AG09309 (cell line): ENCODE measurements at regions not wholly inside any gene's neighbourhood (a gene's known extent, or its start where the extent isn't known, plus 50 kb on each side); places are given as distances from the start of the nearest gene placed in this dataset.

Source experiments
- DNase-seq: peaks from one replicate; pipeline ENCODE4 v3.0.0-alpha.2; 2010; ENCODE audit warnings: low read depth
- H3K4me3 ChIP-seq: 2 replicates; pipeline ENCODE4 v1.5.1; 2011; ENCODE audit warnings: mild to moderate bottlenecking, low read depth, low read length, moderate library complexity; ENCODE audit not compliant: control insufficient read depth
- CTCF ChIP-seq: IDR thresholded peaks from 2 replicates; pipeline ENCODE4 v1.5.1; 2011; ENCODE audit warnings: mild to moderate bottlenecking, low read depth, low read length, inconsistent platforms; ENCODE audit not compliant: insufficient read depth, control insufficient read depth; ENCODE audit errors: missing control alignments

GRCh38 chr14:87783071-87783470 is 209.9 kb downstream of the GALC start:
- no peak for TF ChIP-seq CTCF
- DNase-seq = no peak
- H3K4me3 ChIP-seq = no peak overlapping the region

- no peak overlapping the region for H3K4me3 ChIP-seq
- TF ChIP-seq CTCF = no peak
- DNase-seq = no peak
Measured at GRCh38 chr14:87772854-87773253, 220.1 kb downstream of the GALC start.

DNA sequence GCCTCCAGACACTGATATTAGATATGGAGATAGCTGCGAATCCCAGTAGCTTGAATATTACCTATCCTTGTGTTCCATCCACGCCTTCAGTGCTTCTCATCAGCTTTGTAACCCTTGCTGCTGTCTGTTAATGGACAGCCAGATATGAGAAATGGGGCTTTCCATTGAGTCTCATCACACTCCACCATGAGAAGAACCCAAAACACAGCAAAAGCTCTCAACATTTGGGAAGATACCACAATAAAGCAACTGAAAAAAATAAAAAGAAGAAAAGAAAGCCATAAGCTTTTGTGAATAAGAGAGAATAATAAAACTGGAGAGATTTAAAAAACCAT is 225.4 kb downstream of the GALC start:
- no peak overlapping the region for H3K4me3 ChIP-seq
- no peak for TF ChIP-seq CTCF
- DNase-seq = no peak

GRCh38 chr14:87758876-87759275 is 234.1 kb downstream of the GALC start:
- DNase-seq = no peak
- TF ChIP-seq CTCF = no peak
- H3K4me3 ChIP-seq = no peak overlapping the region

GRCh38 chr14:87756661-87757060 is 236.3 kb downstream of the GALC start:
- no peak for DNase-seq
- no peak for TF ChIP-seq CTCF
- no peak overlapping the region for H3K4me3 ChIP-seq

DNA sequence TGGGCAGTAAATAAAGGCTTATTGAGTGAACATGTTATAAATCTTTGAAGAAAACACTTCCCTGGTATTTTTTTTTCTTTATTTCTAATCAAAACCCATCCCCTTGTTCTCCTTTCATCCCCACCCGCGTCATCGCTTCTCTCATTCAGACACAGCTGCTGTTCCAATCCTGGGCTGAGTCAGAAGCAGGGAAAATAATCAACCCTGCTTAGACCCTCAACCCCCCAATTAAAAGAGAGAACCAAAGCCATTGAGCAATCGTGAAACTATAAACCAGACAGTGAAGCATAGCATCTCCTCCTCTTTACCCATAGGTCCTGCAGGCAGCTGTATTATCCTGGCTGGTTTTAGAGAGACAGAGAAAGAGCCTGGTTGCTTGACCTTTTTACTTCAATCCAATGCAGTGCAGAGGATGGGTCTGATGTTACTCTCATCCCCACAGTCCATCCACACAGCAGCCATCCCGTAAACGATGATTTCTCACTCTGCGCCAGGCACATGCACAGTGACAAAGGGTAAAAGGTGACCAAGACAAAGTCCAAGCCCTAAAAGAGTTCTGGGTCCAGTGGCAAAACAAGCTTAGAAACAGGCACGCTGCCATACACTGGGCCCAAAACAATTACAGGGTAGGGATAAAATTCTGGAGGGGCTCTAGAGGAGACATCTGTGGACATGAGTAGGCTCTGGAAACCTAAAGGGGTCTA is 238.3 kb downstream of the GALC start:
- no peak for DNase-seq
- no peak for TF ChIP-seq CTCF
- no peak overlapping the region for H3K4me3 ChIP-seq

DNA sequence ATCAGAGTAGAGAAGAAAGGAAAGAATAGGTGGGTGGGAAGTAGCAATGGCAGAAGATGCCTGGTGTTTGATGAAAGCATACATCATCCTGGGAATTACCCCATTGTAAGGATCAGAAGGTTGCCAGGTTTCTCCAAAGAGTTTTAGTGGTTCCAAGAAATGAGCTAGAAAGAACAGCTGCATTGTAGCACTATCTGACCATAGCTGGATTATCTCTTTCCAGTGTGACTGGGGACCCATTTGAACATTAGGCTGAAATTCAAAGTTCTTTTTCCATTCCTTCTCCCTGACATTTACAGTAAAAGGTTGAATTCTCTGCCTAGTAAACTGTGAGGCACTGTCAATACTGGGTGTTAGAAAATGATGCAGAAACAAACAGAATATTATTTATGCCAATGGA is 244.4 kb downstream of the GALC start:
- no peak overlapping the region for H3K4me3 ChIP-seq
- TF ChIP-seq CTCF = no peak
- DNase-seq = no peak
